Mucosa of descending colon (tissue), 3 donors: ENCODE measurements at regions not wholly inside any gene's neighbourhood (a gene's known extent, or its start where the extent isn't known, plus 50 kb on each side); places are given as distances from the start of the nearest gene placed in this dataset.

Experiments
- ATAC-seq: fragments of 200-7000 bp; cut with Tn5 transposase; one replicate; pipeline ENCODE4 v1.9.1; 2020; ENCODE audit warnings: mild to moderate bottlenecking, moderate library complexity
- DNase-seq, 3 donors: peaks; one replicate each; pipeline ENCODE4 v3.0.0-alpha.2; 2020
- H3K36me3 ChIP-seq: fragments of 200-600 bp; one replicate; pipeline ENCODE4 v1.8.0; 2021; ENCODE audit warnings: low read depth, mild to moderate bottlenecking
- H3K4me1 ChIP-seq: fragments of 200-600 bp; one replicate; pipeline ENCODE4 v1.8.0; 2021; ENCODE audit warnings: low read depth, mild to moderate bottlenecking
- H3K4me3 ChIP-seq: fragments of 200-600 bp; one replicate; pipeline ENCODE4 v1.8.0; 2021; ENCODE audit warnings: mild to moderate bottlenecking
- H3K9me3 ChIP-seq: fragments of 200-600 bp; one replicate; pipeline ENCODE4 v1.8.0; 2021; ENCODE audit warnings: mild to moderate bottlenecking
- intact Hi-C, 2 donors: fragments of 100-400 bp; cut with DNase I in 1 of 2; cut with micrococcal nuclease in 1 of 2; formaldehyde crosslinking; loops; one replicate each; pipeline versions ENCODE4 v1.11.0 to v1.11.1; 2022; cut with DNase I, micrococcal nuclease
- TF ChIP-seq, protein P1 (sequence below): fragments of 200-600 bp; IDR thresholded peaks from one replicate; pipeline ENCODE4 v1.8.0; 2022; ENCODE audit warnings: antibody characterized with exemption, mild to moderate bottlenecking
- donor health status: DM: no; HTN: no; CAD: no; lungs with moderate emphysema.
- donor health status: DM: no; HTN: no; CAD: no.
- donor health status: DM: no; HTN: yes; CAD: no.

DNA sequence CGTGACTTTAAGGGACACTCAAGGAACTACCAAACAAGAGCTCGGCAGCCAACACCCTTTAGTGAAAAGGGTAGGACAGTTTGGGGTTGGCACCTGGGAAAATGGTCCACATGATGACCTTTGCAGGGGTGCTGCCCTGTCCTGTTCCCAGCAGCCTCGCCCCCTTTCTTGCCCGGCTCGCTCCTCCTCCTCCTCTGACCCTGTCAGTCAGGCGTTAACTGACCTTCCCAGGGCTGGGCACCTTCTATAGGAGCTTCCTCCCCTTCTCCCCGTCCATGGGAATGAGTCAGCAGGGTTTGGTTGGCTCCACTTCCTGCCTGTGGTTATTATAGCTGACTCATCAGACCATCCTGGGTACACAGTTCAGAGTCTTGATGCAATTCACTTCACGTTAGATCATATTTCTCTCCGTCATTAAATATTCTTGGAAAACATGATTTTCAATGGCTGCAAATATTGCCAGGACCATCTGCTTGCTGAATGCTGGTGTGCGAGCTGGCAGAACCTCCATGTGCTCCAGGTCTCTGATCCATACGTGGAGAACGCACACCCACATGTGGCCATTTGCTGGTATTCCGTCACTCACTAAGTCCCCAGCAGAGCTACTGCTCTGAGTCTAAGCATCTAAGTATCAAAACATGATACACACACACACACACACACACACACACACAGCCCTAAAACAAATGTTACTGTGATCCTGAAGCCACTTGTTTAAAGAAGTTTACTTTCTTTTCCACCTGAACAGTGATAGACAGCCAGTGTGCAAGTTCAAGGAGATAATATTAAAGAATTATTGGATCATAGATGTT, 185.0 kb downstream of the ANAPC1 start:
- intact Hi-C loops = no loop called here
- H3K9me3 ChIP-seq = no peaks in the 10 kb centered on the region
- ATAC-seq (peak; percentile 93), DNase-seq (peak; percentile 82 to 90 (median 88))
- H3K36me3 ChIP-seq = no peaks in the 10 kb centered on the region
- TF ChIP-seq, protein P1, sequence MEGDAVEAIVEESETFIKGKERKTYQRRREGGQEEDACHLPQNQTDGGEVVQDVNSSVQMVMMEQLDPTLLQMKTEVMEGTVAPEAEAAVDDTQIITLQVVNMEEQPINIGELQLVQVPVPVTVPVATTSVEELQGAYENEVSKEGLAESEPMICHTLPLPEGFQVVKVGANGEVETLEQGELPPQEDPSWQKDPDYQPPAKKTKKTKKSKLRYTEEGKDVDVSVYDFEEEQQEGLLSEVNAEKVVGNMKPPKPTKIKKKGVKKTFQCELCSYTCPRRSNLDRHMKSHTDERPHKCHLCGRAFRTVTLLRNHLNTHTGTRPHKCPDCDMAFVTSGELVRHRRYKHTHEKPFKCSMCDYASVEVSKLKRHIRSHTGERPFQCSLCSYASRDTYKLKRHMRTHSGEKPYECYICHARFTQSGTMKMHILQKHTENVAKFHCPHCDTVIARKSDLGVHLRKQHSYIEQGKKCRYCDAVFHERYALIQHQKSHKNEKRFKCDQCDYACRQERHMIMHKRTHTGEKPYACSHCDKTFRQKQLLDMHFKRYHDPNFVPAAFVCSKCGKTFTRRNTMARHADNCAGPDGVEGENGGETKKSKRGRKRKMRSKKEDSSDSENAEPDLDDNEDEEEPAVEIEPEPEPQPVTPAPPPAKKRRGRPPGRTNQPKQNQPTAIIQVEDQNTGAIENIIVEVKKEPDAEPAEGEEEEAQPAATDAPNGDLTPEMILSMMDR = no peak
- no peak overlapping the region for H3K4me3 ChIP-seq
- H3K4me1 ChIP-seq = peaks cover 21% of the 10 kb centered on the region

DNA sequence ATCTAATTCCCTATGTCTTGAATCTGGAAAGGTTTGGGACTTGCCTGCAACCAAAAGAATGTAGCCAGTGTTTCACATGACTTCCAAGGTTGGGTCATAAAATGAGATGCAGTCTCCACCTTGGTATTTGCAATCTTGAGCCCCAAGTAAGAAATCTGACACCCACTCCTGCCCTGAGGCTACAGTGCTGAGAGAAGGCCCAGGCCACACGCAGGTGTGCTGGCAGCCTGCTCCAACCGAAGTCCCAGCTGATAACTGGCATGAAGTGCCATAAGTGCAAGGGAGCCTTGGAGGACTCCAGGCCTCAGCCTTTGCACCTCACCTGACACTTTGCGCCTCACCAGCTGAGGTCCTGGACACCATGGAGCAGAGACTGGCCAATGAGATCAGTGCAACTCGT, 182.7 kb downstream of the ANAPC1 start:
- TF ChIP-seq, protein P1 = no peak
- Histone ChIP-seq H3K36me3 (no peaks in the 10 kb centered on the region), H3K4me1 (peaks cover 21% of the 10 kb centered on the region), H3K4me3 (no peak overlapping the region), H3K9me3 (no peaks in the 10 kb centered on the region)
- DNase-seq (no peak), ATAC-seq (no peak)
- intact Hi-C loops = no loop called here

DNA sequence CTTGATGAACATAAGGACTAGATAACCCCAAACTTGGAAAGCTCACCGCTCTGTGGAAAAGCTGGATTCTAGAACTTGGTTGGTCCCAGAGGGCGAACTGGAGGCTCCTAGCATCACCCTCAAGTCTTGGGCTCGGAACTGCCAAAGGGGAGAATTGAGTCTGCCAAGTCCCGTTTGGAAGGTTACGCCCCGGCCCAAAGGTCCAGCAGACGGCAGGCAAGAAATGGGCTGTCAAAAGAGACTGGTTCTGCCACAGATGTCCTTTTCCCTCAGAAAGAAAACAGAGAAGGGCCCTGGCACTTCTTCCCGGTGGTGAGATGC, 182.2 kb downstream of the ANAPC1 start:
- TF ChIP-seq, protein P1 = no peak
- intact Hi-C loops = no loop called here
- DNase-seq (no peak), ATAC-seq (no peak)
- Histone ChIP-seq H3K36me3 (no peaks in the 10 kb centered on the region), H3K9me3 (no peaks in the 10 kb centered on the region), H3K4me3 (no peak overlapping the region), H3K4me1 (peaks cover 21% of the 10 kb centered on the region)

DNA sequence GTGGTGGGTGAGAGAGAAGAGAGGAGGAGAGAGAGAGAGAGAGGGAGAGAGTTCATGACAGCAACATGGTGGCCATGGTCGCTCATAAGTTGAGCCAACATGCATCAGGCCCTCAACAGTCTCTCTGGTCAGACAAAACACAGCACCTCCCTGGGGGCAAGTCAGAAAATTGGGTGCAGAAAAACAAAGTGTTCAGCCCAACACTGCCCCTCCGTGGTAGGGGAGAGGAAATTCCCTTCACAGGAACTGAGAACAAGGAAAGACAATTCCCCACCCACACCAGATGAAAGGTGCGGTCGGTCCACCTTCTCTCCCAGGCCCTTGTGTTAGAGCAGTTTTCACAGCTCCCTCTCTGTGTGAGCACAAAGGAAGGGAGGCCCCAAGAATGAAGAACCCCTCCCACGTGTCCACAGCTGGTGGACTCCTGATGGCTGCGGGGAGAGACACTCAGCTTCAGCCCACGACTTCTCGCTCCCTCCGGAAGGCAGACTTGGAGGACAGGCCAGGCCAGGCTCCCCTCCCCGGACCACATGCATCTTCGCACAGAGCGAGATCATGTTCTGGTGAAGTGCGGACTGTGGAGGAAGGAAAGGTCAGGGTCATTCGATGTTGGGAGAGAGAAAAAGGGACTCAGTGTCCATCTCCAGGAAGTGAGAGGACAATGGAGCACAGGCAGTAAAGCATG, 181.7 kb downstream of the ANAPC1 start:
- Histone ChIP-seq H3K9me3 (no peaks in the 10 kb centered on the region), H3K36me3 (no peaks in the 10 kb centered on the region), H3K4me1 (peaks cover 19% of the 10 kb centered on the region), H3K4me3 (no peak overlapping the region)
- TF ChIP-seq, protein P1 = peak; percentile 58
- DNase-seq (peak in 2 of 3 donors; percentile 52 to 60), ATAC-seq (peak; percentile 52)
- intact Hi-C loops = no loop called here

DNA sequence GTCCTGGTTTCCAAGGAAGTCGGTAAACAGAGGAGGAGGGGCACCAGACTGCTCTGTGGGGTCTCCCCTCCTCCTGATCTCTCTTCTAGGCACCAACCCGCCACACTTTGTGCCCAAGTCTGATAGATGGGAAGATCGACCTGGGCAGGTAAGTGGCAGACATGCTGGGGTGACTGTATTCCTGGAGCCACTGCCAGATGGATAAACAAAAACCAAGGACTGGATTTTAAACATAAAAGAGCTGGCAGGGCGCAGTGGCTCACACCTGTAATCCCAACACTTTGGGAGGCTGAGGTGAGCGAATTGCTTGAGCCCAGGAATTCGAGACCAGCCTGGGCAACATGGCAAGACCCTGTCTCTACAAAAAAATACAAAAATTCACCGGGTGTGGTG, 181.2 kb downstream of the ANAPC1 start:
- no peak for ATAC-seq
- Histone ChIP-seq H3K36me3 (no peaks in the 10 kb centered on the region), H3K4me1 (peaks cover 17% of the 10 kb centered on the region), H3K9me3 (no peaks in the 10 kb centered on the region), H3K4me3 (no peak overlapping the region)
- intact Hi-C loops = no loop called here
- TF ChIP-seq, protein P1 = no peak
- no peak for DNase-seq
